22Rv1 (cell line): ENCODE measurements at regions not wholly inside any gene's neighbourhood (a gene's known extent, or its start where the extent isn't known, plus 50 kb on each side); places are given as distances from the start of the nearest gene placed in this dataset.

Experiments
- ZFX ChIP-seq: fragments of 450-650 bp; IDR thresholded peaks from 2 replicates; pipeline ENCODE4 v1.6.1; 2017; ENCODE audit warnings: antibody characterized with exemption, borderline replicate concordance
- TF ChIP-seq, protein P1 (sequence below): fragments of 450-650 bp; IDR thresholded peaks from 2 replicates; pipeline ENCODE4 v1.5.1; 2017; ENCODE audit warnings: mild to moderate bottlenecking

DNA sequence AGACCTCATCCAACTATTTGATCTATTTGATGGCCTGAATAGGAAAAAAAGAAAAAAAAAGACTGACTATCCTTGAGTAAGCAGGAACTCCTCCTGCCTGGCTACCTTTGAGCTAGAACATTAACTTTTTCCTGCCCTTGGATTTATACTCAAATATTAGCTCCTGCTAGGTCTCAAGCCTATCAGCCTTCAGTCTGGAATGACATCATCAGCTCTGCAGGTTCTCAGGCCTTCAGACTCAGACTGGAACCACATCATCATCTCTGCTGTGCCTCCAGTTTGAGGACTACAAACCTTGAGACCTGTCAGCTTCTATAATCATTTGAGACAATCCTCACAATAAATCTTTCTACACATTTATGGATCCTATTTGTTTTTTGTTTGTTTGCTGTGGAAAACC is 754.0 kb upstream of the SLIT2 start:
- TF ChIP-seq, protein P1, sequence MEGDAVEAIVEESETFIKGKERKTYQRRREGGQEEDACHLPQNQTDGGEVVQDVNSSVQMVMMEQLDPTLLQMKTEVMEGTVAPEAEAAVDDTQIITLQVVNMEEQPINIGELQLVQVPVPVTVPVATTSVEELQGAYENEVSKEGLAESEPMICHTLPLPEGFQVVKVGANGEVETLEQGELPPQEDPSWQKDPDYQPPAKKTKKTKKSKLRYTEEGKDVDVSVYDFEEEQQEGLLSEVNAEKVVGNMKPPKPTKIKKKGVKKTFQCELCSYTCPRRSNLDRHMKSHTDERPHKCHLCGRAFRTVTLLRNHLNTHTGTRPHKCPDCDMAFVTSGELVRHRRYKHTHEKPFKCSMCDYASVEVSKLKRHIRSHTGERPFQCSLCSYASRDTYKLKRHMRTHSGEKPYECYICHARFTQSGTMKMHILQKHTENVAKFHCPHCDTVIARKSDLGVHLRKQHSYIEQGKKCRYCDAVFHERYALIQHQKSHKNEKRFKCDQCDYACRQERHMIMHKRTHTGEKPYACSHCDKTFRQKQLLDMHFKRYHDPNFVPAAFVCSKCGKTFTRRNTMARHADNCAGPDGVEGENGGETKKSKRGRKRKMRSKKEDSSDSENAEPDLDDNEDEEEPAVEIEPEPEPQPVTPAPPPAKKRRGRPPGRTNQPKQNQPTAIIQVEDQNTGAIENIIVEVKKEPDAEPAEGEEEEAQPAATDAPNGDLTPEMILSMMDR: no peak
- no peak for TF ChIP-seq ZFX
